ENCODE measurements at regions not wholly inside any gene's neighbourhood (a gene's known extent, or its start where the extent isn't known, plus 50 kb on each side); places are given as distances from the start of the nearest gene placed in this dataset.
"Not testable (repeated sequence)": the region's sequence is repeated elsewhere in the genome, so short reads cannot be mapped to it uniquely, and the experiment has no call there.

DNA sequence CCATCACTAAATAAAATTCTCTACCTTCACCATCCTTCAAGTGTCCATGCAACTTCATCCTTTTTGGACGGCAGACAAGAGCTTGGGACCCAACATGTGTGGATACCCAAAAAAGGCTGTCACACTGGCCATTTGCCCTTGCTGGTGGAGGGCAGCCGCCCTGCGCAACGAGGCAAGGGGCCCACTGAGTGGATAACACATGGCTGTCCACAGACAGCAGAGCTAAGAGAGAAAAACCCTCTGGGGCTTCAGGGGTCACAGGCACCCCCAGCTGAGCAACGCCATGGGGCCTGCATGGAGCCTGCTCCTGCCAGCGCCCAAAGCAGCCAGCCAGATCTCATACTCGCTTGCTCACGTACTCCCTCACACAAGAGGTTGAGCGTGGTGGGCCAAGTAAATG lies 205.9 kb upstream of the NREP start:
- no peak for TF ChIP-seq POLR2AphosphoS5 (IDR thresholded peaks at IDR 0.05; ENCODE audit: insufficient read depth in 1 of 2, low read depth in 1 of 2)
- TF ChIP-seq, protein P1, sequence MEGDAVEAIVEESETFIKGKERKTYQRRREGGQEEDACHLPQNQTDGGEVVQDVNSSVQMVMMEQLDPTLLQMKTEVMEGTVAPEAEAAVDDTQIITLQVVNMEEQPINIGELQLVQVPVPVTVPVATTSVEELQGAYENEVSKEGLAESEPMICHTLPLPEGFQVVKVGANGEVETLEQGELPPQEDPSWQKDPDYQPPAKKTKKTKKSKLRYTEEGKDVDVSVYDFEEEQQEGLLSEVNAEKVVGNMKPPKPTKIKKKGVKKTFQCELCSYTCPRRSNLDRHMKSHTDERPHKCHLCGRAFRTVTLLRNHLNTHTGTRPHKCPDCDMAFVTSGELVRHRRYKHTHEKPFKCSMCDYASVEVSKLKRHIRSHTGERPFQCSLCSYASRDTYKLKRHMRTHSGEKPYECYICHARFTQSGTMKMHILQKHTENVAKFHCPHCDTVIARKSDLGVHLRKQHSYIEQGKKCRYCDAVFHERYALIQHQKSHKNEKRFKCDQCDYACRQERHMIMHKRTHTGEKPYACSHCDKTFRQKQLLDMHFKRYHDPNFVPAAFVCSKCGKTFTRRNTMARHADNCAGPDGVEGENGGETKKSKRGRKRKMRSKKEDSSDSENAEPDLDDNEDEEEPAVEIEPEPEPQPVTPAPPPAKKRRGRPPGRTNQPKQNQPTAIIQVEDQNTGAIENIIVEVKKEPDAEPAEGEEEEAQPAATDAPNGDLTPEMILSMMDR (IDR thresholded peaks at IDR 0.05) = no peak
- no peak for TF ChIP-seq POLR2A (IDR thresholded peaks at IDR 0.05)
- no peaks in the 10 kb centered on the region for H3K27me3 ChIP-seq
- intact Hi-C loops (cut with DNase I) = no loop called here
- H3K4me1 ChIP-seq = no peaks in the 10 kb centered on the region
- no peak overlapping the region for H3K4me3 ChIP-seq
- no peak for DNase-seq (ENCODE audit: extremely low spot score in 2 of 2)
- no peaks in the 10 kb centered on the region for H3K36me3 ChIP-seq
- H3K9me3 ChIP-seq = no peaks in the 10 kb centered on the region
- H3K27ac ChIP-seq = no peak overlapping the region

- H3K27me3 ChIP-seq = no peaks in the 10 kb centered on the region
- no peak overlapping the region for H3K27ac ChIP-seq
- H3K36me3 ChIP-seq = no peaks in the 10 kb centered on the region
- no peaks in the 10 kb centered on the region for H3K4me1 ChIP-seq
- no peak overlapping the region for H3K4me3 ChIP-seq
- intact Hi-C loops (cut with DNase I) = no loop called here
- no peak for DNase-seq (ENCODE audit: extremely low spot score in 2 of 2)
- TF ChIP-seq POLR2A (IDR thresholded peaks at IDR 0.05) (no peak), POLR2AphosphoS5 (IDR thresholded peaks at IDR 0.05; ENCODE audit: insufficient read depth in 1 of 2, low read depth in 1 of 2) (no peak)
- TF ChIP-seq, protein P1 (IDR thresholded peaks at IDR 0.05) = no peak
- no peaks in the 10 kb centered on the region for H3K9me3 ChIP-seq
These were observed 204.9 kb upstream of the NREP start for GRCh38 chr5:111961862-111962261.

DNA sequence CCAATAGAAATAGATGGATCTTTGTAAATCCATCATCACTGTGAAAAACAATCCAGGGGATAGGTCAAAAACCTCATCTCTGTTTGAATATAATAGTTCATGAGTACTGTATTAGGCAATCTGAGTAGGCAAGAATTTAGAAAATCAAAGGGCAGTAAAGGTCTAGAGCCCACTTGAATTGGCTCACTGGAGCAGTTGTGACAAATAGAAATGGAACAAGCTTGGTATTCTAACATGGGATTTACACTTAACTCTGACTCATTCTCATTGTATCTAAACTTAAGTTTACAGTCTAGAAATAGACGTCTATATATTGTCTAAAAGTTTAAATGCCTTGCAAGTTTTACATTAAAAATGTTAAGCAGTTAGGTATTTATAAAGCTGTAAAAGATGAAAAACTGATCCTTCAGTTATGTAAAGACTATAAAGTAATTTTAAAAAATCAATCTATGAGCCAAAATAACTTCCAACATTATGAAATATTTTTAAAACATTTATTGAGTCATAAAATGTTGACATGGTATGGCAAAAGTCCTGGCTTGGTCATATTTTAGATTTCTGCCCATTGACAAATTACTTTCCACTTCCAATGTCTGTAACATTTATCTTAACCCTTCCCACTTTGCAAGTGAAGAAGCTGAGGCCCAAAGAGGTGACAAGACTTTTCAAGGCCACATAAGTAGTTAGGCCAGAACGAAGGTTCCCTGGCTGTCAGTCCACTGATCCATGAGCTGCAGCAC lies 203.7 kb upstream of the NREP start:
- no peaks in the 10 kb centered on the region for H3K9me3 ChIP-seq
- intact Hi-C loops (cut with DNase I) = no loop called here
- H3K27ac ChIP-seq = no peak overlapping the region
- no peaks in the 10 kb centered on the region for H3K36me3 ChIP-seq
- TF ChIP-seq, protein P1 (IDR thresholded peaks at IDR 0.05) = no peak
- TF ChIP-seq POLR2AphosphoS5 (IDR thresholded peaks at IDR 0.05; ENCODE audit: insufficient read depth in 1 of 2, low read depth in 1 of 2) (no peak), POLR2A (IDR thresholded peaks at IDR 0.05) (no peak)
- DNase-seq (ENCODE audit: extremely low spot score in 2 of 2) = no peak
- H3K4me1 ChIP-seq = no peaks in the 10 kb centered on the region
- no peak overlapping the region for H3K4me3 ChIP-seq
- H3K27me3 ChIP-seq = no peaks in the 10 kb centered on the region

- H3K27me3 ChIP-seq = no peaks in the 10 kb centered on the region
- no peaks in the 10 kb centered on the region for H3K36me3 ChIP-seq
- no peak for DNase-seq (ENCODE audit: extremely low spot score in 2 of 2)
- H3K4me3 ChIP-seq = no peak overlapping the region
- intact Hi-C loops (cut with DNase I) = no loop called here
- H3K27ac ChIP-seq = no peak overlapping the region
- H3K9me3 ChIP-seq = no peaks in the 10 kb centered on the region
- TF ChIP-seq POLR2AphosphoS5 (IDR thresholded peaks at IDR 0.05; ENCODE audit: insufficient read depth in 1 of 2, low read depth in 1 of 2) (no peak), POLR2A (IDR thresholded peaks at IDR 0.05) (no peak)
- TF ChIP-seq, protein P1 (IDR thresholded peaks at IDR 0.05) = no peak
- no peaks in the 10 kb centered on the region for H3K4me1 ChIP-seq
These were observed 201.9 kb upstream of the NREP start for GRCh38 chr5:111958851-111959250.

DNA sequence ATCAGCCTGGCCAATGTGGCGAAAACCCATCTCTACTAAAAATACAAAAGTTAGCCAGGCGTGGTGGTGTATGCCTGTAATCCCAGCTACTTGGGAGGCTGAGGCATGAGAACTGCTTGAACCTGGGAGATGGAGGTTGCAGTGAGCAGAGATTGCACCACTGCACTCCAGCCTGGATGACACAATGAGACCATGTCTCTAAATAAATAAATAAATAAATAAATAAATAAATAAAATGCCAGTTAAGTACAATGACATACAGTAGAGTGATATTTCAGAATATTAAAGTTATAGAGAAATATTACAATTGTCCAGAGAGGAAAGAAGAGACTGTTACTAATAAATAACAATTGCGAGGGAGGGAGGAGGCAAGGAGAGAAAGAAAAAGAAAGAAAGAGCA lies 199.8 kb upstream of the NREP start:
- H3K36me3 ChIP-seq; H3K27ac ChIP-seq; H3K4me3 ChIP-seq; H3K27me3 ChIP-seq; H3K4me1 ChIP-seq; DNase-seq (ENCODE audit: extremely low spot score in 2 of 2); H3K9me3 ChIP-seq; intact Hi-C loops (cut with DNase I): not testable (repeated sequence)

Measured in vagina (tissue), 2 donors.